Esophagus muscularis mucosa (tissue), 4 donors: ENCODE measurements at regions not wholly inside any gene's neighbourhood (a gene's known extent, or its start where the extent isn't known, plus 50 kb on each side); places are given as distances from the start of the nearest gene placed in this dataset.
"Not testable (repeated sequence)": the region's sequence is repeated elsewhere in the genome, so short reads cannot be mapped to it uniquely, and the experiment has no call there.

Source experiments
- DNase-seq: peaks from one replicate; pipeline ENCODE4 v3.0.0-alpha.2; 2017; ENCODE audit errors: extremely low spot score
- H3K27ac ChIP-seq, 4 donors: fragments of 200-600 bp; sonication (generic); replicated peaks in 1 of 4; 1 replicate in 3 of 4; 2 replicates in 1 of 4; pipeline ENCODE4 v1.5.1; 2016 to 2019; ENCODE audit warnings: mild to moderate bottlenecking in 1 of 4
- H3K27me3 ChIP-seq, 4 donors: fragments of 200-600 bp; sonication (generic); one replicate each; pipeline versions ENCODE4 v1.5.1 to v1.6.0; 2016 to 2019
- H3K36me3 ChIP-seq, 4 donors: fragments of 200-600 bp; sonication (generic); one replicate each; pipeline ENCODE4 v1.5.1; 2016 to 2019
- H3K4me1 ChIP-seq, 4 donors: fragments of 200-600 bp; sonication (generic); one replicate each; pipeline ENCODE4 v1.5.1; 2016 to 2019
- H3K4me3 ChIP-seq, 4 donors: fragments of 200-600 bp; sonication (generic); 1 replicate in 2 of 4; 2 replicates in 2 of 4; pipeline ENCODE4 v1.5.1; 2016 to 2019; ENCODE audit warnings: mild to moderate bottlenecking in 4 of 4, moderate library complexity in 1 of 4
- H3K9me3 ChIP-seq, 4 donors: fragments of 200-600 bp; sonication (generic); 1 replicate in 3 of 4; 2 replicates in 1 of 4; pipeline ENCODE4 v1.5.1; 2016 to 2019
- CTCF ChIP-seq, 3 experiments: fragments of 200-600 bp in 2 of 3; fragments of 450-650 bp in 1 of 3; sonication (generic) in 2 of 3; IDR thresholded peaks; one replicate each; pipeline ENCODE4 v1.5.1; 2017 to 2019; ENCODE audit warnings: antibody characterized with exemption in 3 of 3, mild to moderate bottlenecking in 2 of 3, moderate library complexity in 1 of 3
- EP300 ChIP-seq: sonication (generic); formaldehyde crosslinking; IDR thresholded peaks from one replicate; pipeline ENCODE4 v1.6.1; 2017; ENCODE audit warnings: antibody characterized with exemption
- POLR2A ChIP-seq: fragments of 450-650 bp; IDR thresholded peaks from one replicate; pipeline ENCODE4 v1.6.1; 2017; ENCODE audit warnings: antibody characterized with exemption, moderate library complexity, mild to moderate bottlenecking, low read depth
- POLR2AphosphoS5 ChIP-seq, 2 donors: sonication (generic); formaldehyde crosslinking; IDR thresholded peaks; one replicate each; pipeline ENCODE4 v1.6.1; 2017; ENCODE audit warnings: antibody characterized with exemption in 2 of 2
- WGBS: methylation state at CpG from one replicate; pipeline ENCODE4 v1.1.5; 2018; 5-methylcytosine and 5-hydroxymethylcytosine counted together
- intact Hi-C: fragments of 100-400 bp; cut with DNase I; formaldehyde crosslinking; loops from one replicate; pipeline ENCODE4 v1.15.1; 2023

- TF ChIP-seq EP300 (no peak), POLR2A (no peak), CTCF (IDR thresholded peaks at IDR 0.05) (no peak), POLR2AphosphoS5 (IDR thresholded peaks at IDR 0.05) (no peak)
- intact Hi-C loops: loop anchor here (10.0 kb wide), 1 partner anchor 1079 kb away; no protein-coding TSS in a partner anchor
- no peak for DNase-seq
- Histone ChIP-seq H3K27ac (no peak overlapping the region), H3K9me3 (no peaks in the 10 kb centered on the region), H3K4me3 (no peak overlapping the region), H3K27me3 (no peaks in the 10 kb centered on the region), H3K4me1 (peaks cover 0 to 10% (median 0%) of the 10 kb centered on the region in 4 donors), H3K36me3 (no peaks in the 10 kb centered on the region)
- 30% methylated on average over 1 of the region's 1 CpG for WGBS
Measured at GRCh38 chr1:219413536-219413935, 199.4 kb downstream of the ZC3H11B start.

GRCh38 chr1:219412772-219413171 lies 200.1 kb downstream of the ZC3H11B start:
- Histone ChIP-seq H3K27me3 (no peaks in the 10 kb centered on the region), H3K36me3 (no peaks in the 10 kb centered on the region), H3K4me3 (no peak overlapping the region), H3K27ac (no peak overlapping the region), H3K4me1 (peaks cover 0 to 10% (median 0%) of the 10 kb centered on the region in 4 donors), H3K9me3 (no peaks in the 10 kb centered on the region)
- intact Hi-C loops: loop anchor here (10.0 kb wide), 1 partner anchor 1078 kb away; no protein-coding TSS in a partner anchor
- TF ChIP-seq EP300 (no peak), POLR2AphosphoS5 (IDR thresholded peaks at IDR 0.05) (no peak), CTCF (IDR thresholded peaks at IDR 0.05) (no peak)
- no peak for DNase-seq
- WGBS: 81% methylated on average over 3 of the region's 3 CpGs

GRCh38 chr1:219410721-219411120 lies 202.2 kb downstream of the ZC3H11B start:
- intact Hi-C loops: loop anchor here (10.0 kb wide), 1 partner anchor 1076 kb away; no protein-coding TSS in a partner anchor
- WGBS: 99% methylated on average over 12 of the region's 22 CpGs
- H3K27me3 ChIP-seq: not testable (repeated sequence)

GRCh38 chr1:219405531-219406331 lies 207.2 kb downstream of the ZC3H11B start:
- Histone ChIP-seq H3K4me1 (peaks cover 0 to 3% (median 0%) of the 10 kb centered on the region in 4 donors), H3K27me3 (no peaks in the 10 kb centered on the region), H3K9me3 (no peaks in the 10 kb centered on the region), H3K4me3 (no peak overlapping the region), H3K27ac (no peak overlapping the region), H3K36me3 (no peaks in the 10 kb centered on the region)
- WGBS: 97% methylated on average over 6 of the region's 6 CpGs
- DNase-seq: no peak
- TF ChIP-seq CTCF (IDR thresholded peaks at IDR 0.05) (no peak), EP300 (no peak), POLR2A (no peak), POLR2AphosphoS5 (IDR thresholded peaks at IDR 0.05) (no peak)
- intact Hi-C loops: no loop called here

More at GRCh38 chr1:219410721-219411120, 202.2 kb downstream of the ZC3H11B start:
- not testable (repeated sequence) for H3K27ac ChIP-seq, DNase-seq, H3K4me3 ChIP-seq, H3K9me3 ChIP-seq, H3K36me3 ChIP-seq
- peaks cover 0 to 10% (median 0%) of the 10 kb centered on the region in 4 donors for H3K4me1 ChIP-seq

GRCh38 chr1:219404629-219405028 lies 208.3 kb downstream of the ZC3H11B start:
- H3K4me1 ChIP-seq: peaks cover 0 to 3% (median 0%) of the 10 kb centered on the region in 4 donors
- no peak overlapping the region for H3K27ac ChIP-seq
- TF ChIP-seq CTCF (IDR thresholded peaks at IDR 0.05) (no peak), EP300 (no peak), POLR2AphosphoS5 (IDR thresholded peaks at IDR 0.05) (no peak), POLR2A (no peak)
- 89% methylated on average over 1 of the region's 1 CpG for WGBS
- no peaks in the 10 kb centered on the region for H3K36me3 ChIP-seq
- H3K9me3 ChIP-seq: no peaks in the 10 kb centered on the region
- no peak overlapping the region for H3K4me3 ChIP-seq
- DNase-seq: no peak
- H3K27me3 ChIP-seq: no peaks in the 10 kb centered on the region
- intact Hi-C loops: no loop called here
